GM18498 (cell line): ENCODE measurements at regions not wholly inside any gene's neighbourhood (a gene's known extent, or its start where the extent isn't known, plus 50 kb on each side); places are given as distances from the start of the nearest gene placed in this dataset.

Experiments
- ATAC-seq: cut with Tn5 transposase; IDR thresholded peaks from one replicate; pipeline ENCODE4 v1.9.1; 2021; ENCODE audit warnings: mild to moderate bottlenecking, moderate library complexity; ENCODE audit not compliant: unreplicated experiment

DNA sequence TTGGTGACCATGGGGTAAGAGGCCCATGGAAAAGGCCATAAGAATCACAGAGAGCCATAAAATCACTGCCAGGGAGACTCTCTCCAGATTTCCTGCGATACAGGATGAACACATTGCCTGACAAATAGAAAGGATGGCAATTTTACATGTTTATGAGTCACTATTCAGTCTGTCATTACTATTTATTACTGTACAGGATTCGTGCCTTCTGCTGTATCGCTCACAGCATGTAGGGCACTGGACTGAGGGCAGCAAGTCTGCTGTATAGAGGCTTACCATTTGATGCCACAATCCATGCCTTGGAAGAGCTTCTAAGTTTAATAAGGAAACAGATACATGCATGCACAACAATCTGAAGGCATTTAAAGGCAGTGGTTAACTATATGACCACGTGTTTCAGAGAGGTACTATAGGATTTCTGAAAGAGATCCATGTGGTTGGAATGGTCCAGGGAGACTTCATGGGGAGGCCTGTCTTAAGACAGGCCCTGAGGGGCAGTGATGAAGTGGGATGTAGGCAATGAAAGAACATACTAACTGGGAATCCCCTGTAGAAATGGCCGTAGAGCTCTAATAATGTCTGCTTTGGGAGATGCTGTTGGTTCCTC lies 702.4 kb upstream of the RAB6C start:
- ATAC-seq, result no peak

DNA sequence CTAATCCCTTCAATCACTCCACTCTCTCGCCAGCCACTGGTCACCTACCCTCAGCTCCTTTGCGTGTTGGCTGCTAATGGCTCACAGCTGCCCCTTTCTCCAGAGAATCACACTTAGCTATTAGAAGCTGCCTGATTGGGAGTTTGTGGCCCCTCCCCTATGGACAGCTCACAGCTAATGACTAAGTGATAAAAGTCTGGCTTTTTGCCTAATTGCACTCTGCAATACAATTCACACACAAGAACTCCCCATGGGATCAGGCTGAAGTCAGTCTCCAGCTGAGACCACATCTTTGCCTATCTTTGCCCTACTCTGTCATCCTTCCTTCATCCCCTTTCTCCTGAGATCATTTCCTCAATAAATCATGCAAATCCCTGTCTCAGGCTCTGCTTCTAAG lies 701.9 kb upstream of the RAB6C start:
- no peak for ATAC-seq

DNA sequence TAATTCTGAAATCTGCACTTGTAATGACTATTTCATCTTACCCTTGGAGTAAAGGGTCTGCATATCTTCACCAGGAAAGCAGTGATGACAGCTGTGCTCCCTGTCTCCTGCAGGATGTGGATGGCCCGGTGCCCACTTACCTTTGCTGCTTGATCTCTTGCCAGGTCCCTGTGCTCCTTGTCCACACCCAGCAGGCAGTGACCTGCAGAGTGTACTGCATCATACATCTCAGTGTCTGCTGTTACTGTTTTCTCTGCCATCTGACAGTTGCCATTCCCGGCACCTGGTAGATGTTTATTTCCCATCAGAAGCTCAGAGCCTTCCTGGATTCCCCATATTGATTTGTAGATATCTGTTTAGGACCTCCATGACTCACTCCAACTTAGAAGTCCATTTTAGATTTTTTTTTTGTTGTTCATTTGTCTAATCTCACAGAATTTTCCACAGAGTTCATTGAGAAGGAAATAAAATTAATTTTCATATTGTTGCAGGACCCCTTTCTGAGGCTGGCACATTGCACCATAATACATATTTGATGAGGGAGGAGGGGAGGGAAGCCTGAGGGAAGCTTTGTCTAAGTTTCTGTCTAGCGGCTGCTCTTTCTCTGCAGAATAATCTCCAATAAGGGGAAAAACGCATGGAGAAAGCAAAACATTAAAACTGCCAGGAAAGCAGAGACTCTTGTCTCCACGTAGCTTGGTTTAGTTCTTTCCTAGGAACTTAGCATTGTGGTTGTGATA lies 697.5 kb upstream of the RAB6C start:
- no peak for ATAC-seq

DNA sequence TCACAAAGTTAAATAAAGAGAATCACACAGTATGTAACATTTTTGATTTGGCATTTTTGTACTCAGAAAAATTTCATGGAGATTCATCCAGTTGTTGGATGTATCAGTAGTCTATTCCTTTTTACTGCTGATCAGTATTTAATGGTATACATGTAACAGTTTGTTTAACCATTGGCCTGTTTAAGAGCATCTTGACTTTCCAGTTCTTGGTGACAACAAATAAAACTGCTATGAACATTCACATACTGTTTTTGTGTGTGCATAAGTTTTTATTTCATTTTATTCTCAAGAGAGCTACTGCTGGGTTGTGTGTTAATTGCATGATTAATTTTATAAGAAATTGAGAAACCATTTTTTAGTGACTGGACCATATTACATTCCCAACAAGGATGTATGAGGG lies 694.5 kb upstream of the RAB6C start:
- no peak for ATAC-seq

DNA sequence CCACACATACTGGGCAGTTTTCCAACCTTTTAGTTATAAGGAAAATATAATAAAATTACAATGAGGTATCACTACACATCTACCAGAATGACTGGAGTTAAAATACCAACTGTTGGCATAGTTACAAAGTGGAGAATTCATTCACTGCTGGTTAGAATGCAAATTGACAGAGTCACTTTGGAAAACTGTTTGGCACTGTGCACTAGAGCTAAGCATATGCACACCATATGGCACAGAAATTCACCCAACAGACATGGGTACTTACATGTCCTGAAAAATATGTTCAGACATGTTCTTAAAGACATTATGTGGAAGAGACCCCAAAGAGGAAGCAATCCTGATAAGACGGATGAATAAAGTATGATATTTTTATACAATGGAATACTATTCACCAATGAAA lies 686.1 kb upstream of the RAB6C start:
- no peak for ATAC-seq

DNA sequence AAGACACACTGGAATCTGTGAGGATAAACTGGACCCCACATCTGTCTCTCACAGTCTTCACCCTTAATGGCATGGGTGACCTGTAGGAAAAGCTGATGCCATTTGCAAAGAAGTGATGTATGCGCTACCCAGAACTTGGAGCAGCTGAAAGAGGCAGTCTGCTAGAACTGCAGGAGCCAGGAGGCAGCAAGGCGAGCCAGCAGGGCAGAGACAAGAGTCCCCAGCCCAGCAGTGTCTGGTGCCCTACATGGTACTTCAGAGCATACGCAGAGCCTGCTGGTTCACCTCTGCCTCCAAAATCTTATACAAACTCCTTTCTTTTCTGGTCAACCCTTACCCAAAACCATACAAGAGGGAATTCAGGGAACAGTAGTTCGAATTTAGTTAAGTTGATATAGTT lies 683.1 kb upstream of the RAB6C start:
- no peak for ATAC-seq

DNA sequence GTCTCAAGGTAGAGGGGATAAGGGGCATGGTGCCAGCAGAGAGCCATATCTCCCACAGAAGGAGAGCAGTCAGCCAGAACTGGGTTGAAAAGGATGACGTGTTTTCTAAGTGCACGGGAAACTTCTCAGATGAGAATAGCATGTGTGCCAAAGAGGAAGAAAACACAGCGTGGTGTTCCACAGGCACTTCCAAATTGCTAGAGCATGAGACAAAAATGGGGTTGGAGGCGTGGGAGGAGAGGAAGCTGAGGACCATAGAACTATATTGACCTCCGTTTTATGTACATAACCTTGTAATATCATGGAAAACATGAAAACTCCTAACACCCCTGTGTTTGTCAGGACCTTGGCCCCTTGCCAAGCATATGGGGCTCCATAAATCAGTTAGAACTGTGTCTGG lies 682.7 kb upstream of the RAB6C start:
- no peak for ATAC-seq

DNA sequence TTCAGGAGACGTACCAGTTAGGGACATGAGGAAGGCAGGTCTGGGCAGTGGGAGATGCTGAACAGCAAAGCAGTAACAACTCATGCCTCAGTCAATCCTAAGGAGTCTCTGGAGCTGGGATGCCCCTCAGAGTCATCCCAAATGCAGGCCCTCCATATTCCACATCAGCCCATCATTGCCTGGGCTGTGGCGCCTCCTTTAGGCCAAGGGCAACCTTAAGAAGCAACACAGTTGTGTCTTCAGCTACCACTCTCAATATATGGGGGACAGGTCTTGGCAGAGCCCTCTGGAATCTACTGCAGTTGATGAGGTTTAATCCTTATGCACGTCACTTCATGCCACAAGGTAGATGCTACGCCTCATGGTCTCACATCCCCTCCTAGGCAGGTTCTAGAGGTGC lies 682.0 kb upstream of the RAB6C start:
- no peak for ATAC-seq

DNA sequence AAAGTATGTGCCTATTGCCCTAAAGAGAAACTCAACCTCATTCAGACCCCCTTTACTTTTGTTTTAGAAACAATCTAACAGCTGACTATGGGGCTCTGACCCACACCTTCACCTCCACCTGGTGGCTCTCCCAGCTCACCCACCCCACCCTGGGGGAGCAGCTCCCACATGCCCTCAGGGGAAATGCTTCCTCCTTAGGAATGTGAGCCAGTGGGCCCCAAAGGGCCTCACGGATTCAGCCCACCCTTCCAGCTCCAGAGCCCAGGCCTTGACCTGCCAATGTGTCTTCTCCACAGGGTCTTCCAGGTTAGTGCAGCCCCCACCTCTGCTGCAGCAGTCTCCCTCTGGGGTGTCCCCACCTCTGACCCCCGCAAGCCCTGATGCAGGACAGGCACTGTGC lies 680.1 kb upstream of the RAB6C start:
- ATAC-seq, result no peak

DNA sequence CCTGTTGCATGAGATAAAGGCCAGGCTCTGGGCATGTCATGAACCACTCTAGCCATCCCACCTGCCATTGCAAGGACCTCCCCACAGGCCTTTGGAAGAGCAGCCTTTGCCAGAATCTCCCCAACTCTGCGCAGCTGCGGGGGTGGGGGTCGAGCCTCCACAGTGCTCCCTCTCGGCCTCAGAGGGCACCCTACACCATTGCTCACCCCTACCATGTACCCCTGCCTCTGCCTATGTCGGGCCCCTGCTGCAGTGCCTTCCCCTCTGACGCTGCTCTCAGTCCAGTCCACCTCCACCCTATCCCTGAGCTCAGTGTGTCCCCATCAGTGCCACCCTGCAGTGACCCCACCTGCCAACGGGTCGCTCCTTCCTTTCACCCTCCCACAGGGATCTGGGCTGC lies 679.7 kb upstream of the RAB6C start:
- ATAC-seq, result no peak

DNA sequence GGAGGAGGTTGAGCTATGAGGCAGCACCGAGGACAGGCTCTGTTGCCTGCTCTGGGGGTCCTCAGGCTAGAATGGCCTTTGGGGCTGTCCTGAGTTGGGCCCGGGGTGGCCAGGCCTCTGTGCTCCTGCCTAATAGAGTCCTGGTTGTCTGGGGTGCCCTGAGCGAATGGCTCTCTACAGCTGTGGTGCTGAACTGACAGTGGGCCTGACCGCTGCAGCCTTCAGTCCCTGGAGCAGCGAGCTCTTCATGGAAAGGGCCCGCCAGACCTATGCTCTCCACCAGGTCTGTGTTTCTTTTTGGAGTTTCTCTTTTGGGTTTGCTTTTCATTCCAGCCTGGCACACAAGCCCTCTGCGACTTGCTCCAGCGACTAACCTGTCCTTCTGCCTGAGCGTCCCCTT lies 679.0 kb upstream of the RAB6C start:
- ATAC-seq, result no peak

DNA sequence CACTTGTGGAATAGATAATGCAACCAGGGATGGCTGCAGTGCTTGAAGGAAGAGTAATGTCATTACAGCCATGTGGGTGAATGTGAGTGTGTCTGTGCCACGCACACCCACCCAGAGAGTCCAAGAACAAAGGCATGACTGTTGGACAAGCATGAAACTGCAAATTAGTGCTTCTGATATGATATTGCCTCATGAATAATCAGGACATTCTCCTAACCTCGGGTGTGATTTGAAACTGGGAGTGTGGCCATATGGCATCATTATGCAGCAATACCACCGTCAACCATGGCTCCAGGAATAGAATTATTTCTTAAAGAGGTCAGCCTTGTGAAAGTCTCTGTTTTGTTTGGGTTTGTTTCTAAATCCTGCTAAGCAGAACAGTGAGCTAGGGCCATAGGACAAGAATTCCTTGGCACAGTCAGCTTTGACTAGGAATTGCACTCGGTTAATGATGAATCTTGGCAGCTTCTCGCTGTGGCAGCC lies 678.0 kb upstream of the RAB6C start:
- ATAC-seq, result no peak

DNA sequence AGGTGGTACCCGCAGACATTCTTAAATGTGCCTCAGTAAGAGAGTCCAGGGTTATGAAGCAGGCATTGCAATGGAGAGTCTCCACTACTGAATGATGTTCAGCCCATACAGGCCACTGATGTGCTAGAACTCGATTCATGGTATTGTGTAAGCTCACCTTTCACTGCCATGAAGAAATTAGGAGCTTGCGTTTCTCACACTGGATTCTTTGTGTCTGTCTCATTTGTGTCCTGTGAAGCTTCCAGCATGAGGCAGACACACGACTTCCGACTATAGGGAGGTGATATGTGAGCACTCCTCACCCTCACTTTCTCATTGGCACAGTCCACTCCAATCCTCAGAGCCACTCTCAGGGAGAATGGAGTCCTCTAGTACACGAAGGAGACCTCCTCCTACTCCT lies 677.4 kb upstream of the RAB6C start:
- ATAC-seq, result no peak

DNA sequence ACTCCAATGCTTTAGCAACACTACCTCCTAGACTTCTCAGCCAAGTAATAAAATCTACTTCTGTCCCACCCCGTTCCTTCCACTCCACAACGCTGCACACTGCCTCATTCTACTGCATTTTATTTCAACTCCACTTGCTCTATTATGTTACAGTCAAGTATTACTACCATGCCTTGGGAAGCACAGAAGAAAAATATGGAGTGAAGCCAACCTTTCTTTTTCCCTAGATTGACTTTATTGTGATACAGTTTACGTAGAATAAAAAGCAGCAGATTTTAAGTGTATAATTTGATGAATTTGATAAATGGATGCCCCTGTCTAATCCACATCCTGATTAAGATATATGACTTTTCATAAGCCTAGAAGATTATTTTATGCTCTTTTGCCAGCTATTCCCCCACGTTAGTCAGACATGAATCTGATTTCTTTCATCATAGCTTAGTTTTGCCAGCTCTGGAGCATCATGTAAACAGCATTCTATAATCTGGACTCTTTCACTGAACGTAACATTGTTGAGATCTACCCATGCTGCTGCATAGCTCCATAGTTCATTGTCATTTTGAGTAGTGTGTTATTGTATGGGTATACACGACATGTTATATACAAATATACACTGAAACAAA lies 676.8 kb upstream of the RAB6C start:
- no peak for ATAC-seq

DNA sequence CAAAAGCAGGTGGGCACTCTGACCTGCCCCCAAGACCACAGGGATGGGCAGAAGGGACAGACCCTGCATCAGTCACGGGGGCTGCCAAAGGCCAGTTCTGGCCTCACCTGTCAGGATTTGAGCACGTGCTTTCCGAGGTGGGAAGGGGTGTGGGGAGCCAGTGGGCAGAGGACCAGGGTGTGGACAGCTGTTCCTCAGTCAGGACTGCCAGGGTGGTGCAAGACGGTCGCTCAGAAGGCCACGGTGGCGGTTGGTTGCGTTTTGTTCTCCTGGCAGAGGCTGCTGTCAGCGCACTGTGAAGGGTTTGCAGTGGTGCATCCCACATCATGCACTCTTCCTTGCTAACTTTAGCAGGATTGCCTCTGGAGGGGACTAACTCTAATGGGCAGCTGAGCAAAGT lies 665.3 kb upstream of the RAB6C start:
- ATAC-seq, result no peak

DNA sequence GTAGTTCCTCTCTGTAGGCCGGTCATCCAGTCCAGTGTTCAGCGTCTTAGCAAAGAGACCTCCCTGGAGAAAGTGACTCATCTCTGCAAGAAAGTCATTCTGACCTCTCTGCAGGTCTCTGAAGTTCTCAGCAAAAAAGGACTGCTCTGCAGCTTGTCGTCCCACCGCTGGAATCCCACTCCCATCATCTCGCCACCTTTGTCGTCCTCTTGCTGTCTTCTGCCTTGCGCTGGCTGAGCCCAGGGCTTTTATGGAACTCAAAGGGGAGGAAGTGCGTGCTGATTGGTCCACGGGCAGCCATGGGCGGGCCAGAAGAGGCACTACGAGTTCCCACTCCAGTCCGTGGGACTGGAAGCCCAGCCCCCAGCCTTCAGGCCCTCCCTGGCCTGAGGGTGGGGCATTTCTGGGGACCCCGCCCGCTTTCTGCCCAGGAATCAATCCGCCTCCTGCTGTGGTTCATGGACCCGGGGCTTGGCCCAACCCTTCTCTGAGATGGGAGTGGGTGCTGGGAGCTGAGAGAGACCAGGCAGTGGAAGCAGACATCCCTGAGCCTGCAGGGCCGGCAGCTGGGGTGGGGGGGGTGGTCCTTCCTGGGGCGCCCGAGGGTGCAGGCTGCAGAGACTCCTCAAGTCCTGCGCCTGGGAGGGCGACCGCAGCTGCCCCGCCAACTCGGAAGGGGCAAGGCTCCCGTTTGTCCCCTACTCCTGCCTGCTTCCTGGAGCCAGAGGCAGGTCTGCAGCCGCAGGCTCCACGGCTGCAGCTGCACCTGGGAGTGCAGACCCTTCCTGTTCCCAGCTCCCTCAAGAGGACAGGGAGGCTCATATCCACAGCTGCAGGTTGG lies 660.7 kb upstream of the RAB6C start:
- no peak for ATAC-seq

DNA sequence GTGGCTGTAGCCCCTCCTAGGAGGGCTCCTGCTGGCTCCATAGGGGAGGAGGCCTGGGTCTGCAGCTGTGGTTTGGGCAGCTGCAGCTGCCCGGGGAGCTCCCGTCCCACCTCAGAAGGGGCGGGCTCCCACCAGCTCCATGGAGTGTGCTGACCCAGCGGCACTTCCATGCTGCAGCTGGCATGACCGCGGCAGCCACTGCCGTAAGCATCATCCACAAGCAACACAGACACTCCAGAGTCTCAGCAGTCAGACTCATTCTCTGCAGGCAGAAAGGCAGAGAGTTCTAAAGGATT lies 660.1 kb upstream of the RAB6C start:
- ATAC-seq, result no peak

DNA sequence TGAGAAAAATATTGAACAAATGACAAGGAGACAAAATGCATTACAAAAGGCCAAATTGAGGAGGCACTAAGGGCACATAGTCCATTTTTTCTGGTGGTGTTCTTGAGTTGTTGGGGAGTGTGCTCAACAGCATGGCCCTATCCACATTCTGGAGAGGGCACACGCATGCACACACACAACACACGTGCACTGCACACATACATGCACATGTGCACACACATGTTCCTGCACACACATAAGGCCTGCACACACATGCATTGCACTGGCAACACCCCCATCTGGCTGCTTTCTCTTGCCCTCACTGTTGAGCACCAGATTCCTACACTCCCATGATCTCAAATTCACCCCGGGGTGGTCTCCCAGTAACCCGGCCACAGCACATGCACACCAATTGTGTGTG lies 659.2 kb upstream of the RAB6C start:
- ATAC-seq, result no peak

DNA sequence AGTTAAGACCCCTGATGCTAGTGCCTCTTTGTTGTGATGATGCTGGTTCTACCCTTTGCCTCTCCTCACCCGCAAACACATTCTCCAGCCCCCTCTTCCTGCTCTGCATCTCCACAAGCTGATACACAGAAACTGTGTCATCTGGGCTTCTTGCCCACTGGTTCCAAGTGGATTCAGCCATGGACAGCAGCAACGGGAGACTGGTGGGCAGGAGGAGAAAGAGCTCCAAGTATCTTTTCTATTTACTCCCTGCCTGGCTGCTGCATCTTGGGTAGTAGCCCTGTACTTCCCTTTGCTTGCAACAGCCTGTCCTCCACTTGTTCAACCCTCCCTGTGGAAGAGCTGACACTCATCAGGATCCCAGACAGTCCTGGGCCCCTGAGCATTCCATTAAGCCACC lies 655.1 kb upstream of the RAB6C start:
- ATAC-seq, result no peak

DNA sequence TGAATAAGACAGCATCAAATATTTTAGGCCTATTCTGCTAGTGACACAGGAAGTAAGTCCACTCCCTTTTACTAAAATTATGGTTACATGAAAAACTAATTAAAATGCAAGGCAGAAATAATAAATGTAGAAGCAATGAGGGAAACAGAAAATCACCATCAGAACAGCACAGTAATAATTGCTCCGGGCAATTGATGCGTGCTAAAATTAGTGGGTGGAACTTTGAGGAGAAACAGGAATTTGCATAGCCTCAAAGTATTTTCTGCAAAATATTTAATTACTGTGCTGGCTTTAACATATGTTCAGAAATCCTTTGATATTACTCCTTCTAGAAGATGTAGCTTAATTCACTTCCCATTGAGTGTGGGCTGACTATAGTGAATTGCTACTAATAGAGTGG lies 654.3 kb upstream of the RAB6C start:
- no peak for ATAC-seq

DNA sequence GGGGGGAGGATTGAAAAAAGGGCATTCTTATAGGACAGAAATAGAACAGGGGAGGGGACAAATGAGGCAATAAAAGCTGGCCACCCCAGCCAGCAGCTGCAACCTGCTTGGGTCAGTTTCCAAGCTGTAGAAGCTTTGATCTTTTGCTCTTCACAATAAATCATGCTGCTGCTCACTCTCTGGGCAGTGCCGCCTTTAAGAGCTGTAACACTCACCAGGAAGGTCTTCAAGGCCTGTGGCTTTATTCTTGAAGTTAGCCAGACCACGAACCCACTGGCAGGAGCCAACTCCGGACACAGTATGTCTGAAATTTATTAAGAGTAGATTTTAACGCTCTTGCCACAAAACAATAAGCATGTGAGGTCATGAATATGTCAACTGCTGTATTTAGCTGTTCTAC lies 649.9 kb upstream of the RAB6C start:
- no peak for ATAC-seq

DNA sequence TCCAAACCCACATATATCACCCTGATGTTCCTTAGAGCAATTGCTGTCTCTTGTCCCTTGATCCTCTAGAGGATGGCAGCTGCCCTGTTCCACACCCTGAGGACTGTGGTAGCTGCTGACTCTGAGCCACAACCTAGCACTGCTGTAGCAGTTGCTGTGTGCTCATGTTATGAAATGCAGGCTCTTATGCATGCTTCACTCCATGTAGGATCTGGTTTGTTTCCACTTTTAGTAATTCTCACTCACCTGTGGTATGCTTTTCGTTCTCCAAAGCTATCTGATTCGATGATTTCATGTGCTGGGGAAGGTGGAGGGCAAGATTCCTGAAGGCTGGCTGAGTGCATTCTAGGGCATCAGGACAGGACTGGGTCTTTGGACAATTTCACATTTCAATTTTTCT lies 649.0 kb upstream of the RAB6C start:
- no peak for ATAC-seq
